H1 (cell line): ENCODE measurements at regions not wholly inside any gene's neighbourhood (a gene's known extent, or its start where the extent isn't known, plus 50 kb on each side); places are given as distances from the start of the nearest gene placed in this dataset.

Source experiments
- CBX8 ChIP-seq: fragments of 300-800, 300-1000 bp; sonication (generic); IDR thresholded peaks from 2 replicates; pipeline ENCODE4 v1.7.1; 2016; ENCODE audit warnings: low read depth, low read length, borderline replicate concordance
- CEBPB ChIP-seq: IDR thresholded peaks from 2 replicates; pipeline ENCODE4 v1.6.1; 2012; ENCODE audit warnings: low read depth, low read length
- EGR1 ChIP-seq: IDR thresholded peaks from 2 replicates; pipeline ENCODE4 v1.6.1; 2011; ENCODE audit warnings: low read depth, low read length, borderline replicate concordance
- GABPA ChIP-seq: IDR thresholded peaks from 2 replicates; pipeline ENCODE4 v1.6.1; 2011; ENCODE audit warnings: mild to moderate bottlenecking, low read length, moderate library complexity, borderline replicate concordance; ENCODE audit not compliant: insufficient read depth
- RNF2 ChIP-seq: fragments of 200-900, 300-1000 bp; sonication (generic); IDR thresholded peaks from 2 replicates; pipeline ENCODE4 v1.7.1; 2016; ENCODE audit warnings: borderline replicate concordance, low read depth, mild to moderate bottlenecking, antibody characterized with exemption, low read length; ENCODE audit not compliant: poor library complexity, severe bottlenecking; ENCODE audit errors: missing control alignments
- SP2 ChIP-seq: IDR thresholded peaks from 2 replicates; pipeline ENCODE4 v1.6.1; 2012; ENCODE audit warnings: mild to moderate bottlenecking, low read length, inconsistent platforms

DNA sequence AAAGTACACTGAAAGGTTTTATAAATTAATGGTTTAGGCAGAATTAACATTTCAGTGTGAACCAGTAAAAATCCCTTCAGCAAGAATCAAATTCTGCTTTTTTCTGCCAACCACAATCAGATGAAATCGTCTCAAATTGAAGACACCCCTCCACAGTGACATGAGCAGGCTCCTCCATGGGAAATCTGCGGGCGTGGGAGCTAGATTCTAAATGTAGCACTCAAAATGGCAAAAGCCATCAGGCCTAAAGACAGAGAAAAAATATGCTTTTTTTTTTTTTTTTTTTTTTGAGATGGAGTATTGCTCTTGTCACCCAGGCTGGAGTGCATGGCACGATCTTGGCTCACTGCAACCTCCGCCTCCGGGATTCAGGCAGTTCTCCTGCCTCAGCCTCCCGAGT is 55.8 kb upstream of the MRPS9 start (continued):
- TF ChIP-seq SP2 (no peak), RNF2 (no peak), CEBPB (no peak), GABPA (no peak), CBX8 (no peak), EGR1 (no peak)
